Naive thymus-derived CD8-positive, alpha-beta T cell (primary cell): ENCODE measurements at regions not wholly inside any gene's neighbourhood (a gene's known extent, or its start where the extent isn't known, plus 50 kb on each side); places are given as distances from the start of the nearest gene placed in this dataset.

Experiments used
- ATAC-seq, 2 donors: fragments of 150-1000 bp; cut with Tn5 transposase in 1 of 2; sonication (Bioruptor Pico), chemical (Tn5 transposase) in 1 of 2; 1 replicate in 1 of 2; 2 replicates in 1 of 2; pipeline ENCODE4 v1.10.0; 2021; ENCODE audit warnings: mild to moderate bottlenecking in 2 of 2, moderate library complexity in 2 of 2
- POLR2A ChIA-PET: fragments of 350-600 bp; sonication (Branson Sonifier 250); formaldehyde crosslinking; loops from one replicate; lab custom pipeline; 2021; ENCODE audit warnings: antibody characterized with exemption; lab: Charles Lee
- DNase-seq, 10 donors: peaks; one replicate each; pipeline versions ENCODE4 v3.0.0 to v3.0.0-alpha.2; 2020 to 2022
- H3K27ac Mint-ChIP-seq, 10 donors: one replicate each; pipeline ENCODE4 v1.8.0; 2020 to 2022; ENCODE audit warnings: mild to moderate bottlenecking in 10 of 10, mixed read lengths in 10 of 10, moderate library complexity in 4 of 10, inconsistent platforms in 1 of 10
- H3K27me3 Mint-ChIP-seq, 5 donors: one replicate each; pipeline ENCODE4 v1.8.0; 2021 to 2022; ENCODE audit warnings: mixed read lengths in 5 of 5
- H3K36me3 Mint-ChIP-seq, 3 donors: one replicate each; pipeline ENCODE4 v1.8.0; 2020 to 2022; ENCODE audit warnings: mixed read lengths in 3 of 3, mild to moderate bottlenecking in 2 of 3, inconsistent platforms in 1 of 3
- H3K4me1 Mint-ChIP-seq, 4 donors: one replicate each; pipeline ENCODE4 v1.8.0; 2021 to 2022; ENCODE audit warnings: mixed read lengths in 4 of 4
- H3K4me3 Mint-ChIP-seq, 10 donors: one replicate each; pipeline ENCODE4 v1.8.0; 2020 to 2022; ENCODE audit warnings: mild to moderate bottlenecking in 10 of 10, mixed read lengths in 10 of 10, moderate library complexity in 6 of 10, inconsistent platforms in 1 of 10
- H3K9me3 Mint-ChIP-seq, 9 donors: one replicate each; pipeline ENCODE4 v1.8.0; 2020 to 2022; ENCODE audit warnings: mixed read lengths in 9 of 9, mild to moderate bottlenecking in 3 of 9, inconsistent platforms in 1 of 9, moderate library complexity in 1 of 9

DNA sequence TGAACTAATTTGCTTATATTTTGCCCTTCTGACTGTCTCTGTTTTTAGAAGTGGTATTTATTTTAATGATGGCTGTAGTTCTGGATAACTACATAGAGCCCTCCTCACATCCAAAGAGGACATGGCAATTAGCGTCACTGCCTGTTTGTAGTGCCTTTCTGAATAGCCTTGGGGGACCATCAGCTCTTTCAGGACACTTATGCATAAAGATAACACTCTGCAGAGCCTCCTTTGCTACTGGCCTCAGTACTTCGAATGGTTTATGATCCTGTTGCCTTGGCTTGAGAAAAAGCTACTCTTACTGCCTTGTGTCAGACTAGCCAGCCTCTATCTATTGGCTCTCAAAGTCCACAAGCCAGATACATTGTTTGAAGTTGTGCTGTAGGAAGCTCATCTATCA, 105.4 kb upstream of the SPRED1 start:
- DNase-seq (no peak), ATAC-seq (no peak)
- POLR2A ChIA-PET, result no interaction called here
- H3K27me3 Mint-ChIP-seq, result peaks cover 1 to 14% (median 5%) of the 10 kb centered on the region in 5 donors
- peaks cover 0 to 4% (median 0%) of the 10 kb centered on the region in 4 donors for H3K4me1 Mint-ChIP-seq
- H3K36me3 Mint-ChIP-seq, result peaks cover 0 to 22% (median 0%) of the 10 kb centered on the region in 3 donors
- no peak overlapping the region for H3K4me3 Mint-ChIP-seq
- no peak overlapping the region for H3K27ac Mint-ChIP-seq
- peaks cover 5 to 36% (median 17%) of the 10 kb centered on the region in 9 donors for H3K9me3 Mint-ChIP-seq

DNA sequence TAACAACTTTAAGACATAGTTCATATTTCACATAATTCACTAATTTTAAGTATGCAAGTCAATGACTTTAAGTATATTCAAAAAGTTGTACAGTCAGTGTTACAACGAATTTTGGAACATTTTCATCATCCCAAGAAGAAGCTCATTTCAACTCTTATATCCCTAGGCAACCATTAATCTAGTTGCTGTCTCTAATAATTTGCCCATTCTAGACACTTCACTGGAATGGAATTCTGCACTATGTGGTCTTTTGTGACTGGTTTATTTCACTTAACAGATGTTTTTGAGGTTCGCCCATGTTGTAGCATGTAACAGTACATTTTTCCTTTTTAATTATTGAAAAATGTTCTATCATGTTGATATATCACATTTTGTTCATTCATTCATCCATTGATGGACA, 104.2 kb upstream of the SPRED1 start:
- no peak overlapping the region for H3K27ac Mint-ChIP-seq
- H3K27me3 Mint-ChIP-seq, result peaks cover 0 to 13% (median 9%) of the 10 kb centered on the region in 5 donors
- H3K36me3 Mint-ChIP-seq, result peaks cover 0 to 26% (median 0%) of the 10 kb centered on the region in 3 donors
- POLR2A ChIA-PET, result no interaction called here
- no peak overlapping the region for H3K4me3 Mint-ChIP-seq
- ATAC-seq, result no peak
- DNase-seq, result no peak
- peaks cover 7 to 33% (median 16%) of the 10 kb centered on the region in 9 donors for H3K9me3 Mint-ChIP-seq
- H3K4me1 Mint-ChIP-seq, result peaks cover 0 to 4% (median 0%) of the 10 kb centered on the region in 4 donors

DNA sequence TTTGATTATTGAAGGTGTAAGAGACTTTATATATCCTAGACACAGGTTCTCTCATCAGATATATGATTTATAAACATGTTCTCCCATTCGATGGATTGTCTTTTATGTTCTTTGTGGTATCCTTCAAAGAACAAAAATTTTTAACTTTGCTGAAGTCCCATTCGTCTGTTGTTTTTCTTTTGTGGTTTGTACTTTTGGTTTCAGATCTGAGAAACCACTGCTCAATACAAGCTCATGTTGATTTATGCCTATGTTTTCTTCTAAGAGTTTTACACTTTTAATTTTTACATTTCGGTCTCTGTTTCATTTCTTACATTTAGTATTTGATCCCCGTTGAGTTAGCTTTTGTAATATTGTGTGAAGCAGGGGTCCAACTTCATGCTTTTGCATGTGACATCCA, 103.3 kb upstream of the SPRED1 start:
- POLR2A ChIA-PET, result no interaction called here
- peaks cover 0 to 16% (median 11%) of the 10 kb centered on the region in 5 donors for H3K27me3 Mint-ChIP-seq
- peaks cover 0 to 26% (median 0%) of the 10 kb centered on the region in 3 donors for H3K36me3 Mint-ChIP-seq
- peaks cover 0 to 4% (median 0%) of the 10 kb centered on the region in 4 donors for H3K4me1 Mint-ChIP-seq
- no peak overlapping the region for H3K4me3 Mint-ChIP-seq
- peaks cover 7 to 33% (median 16%) of the 10 kb centered on the region in 9 donors for H3K9me3 Mint-ChIP-seq
- ATAC-seq (no peak), DNase-seq (no peak)
- no peak overlapping the region for H3K27ac Mint-ChIP-seq

DNA sequence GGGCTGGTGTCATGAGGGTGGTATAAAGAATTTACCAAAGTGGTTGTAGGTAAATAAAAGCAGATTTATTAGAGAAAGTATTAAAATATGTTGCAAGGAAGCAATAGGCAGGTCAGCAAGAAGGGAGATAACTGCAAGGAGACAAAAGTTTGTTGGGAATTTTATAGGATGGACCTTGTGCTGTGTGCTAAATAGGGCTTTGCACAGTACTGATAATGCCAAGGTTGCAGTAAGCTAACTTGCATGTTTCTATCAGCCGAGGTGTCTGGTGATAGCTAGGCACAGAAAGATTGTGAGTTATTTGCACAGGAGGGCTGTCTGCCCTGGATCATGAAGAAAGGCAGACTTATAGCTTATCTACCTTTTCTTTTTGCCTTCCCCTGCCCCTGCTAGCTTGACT, 102.5 kb upstream of the SPRED1 start:
- Mint-ChIP-seq H3K36me3 (peaks cover 0 to 26% (median 0%) of the 10 kb centered on the region in 3 donors), H3K4me3 (no peak overlapping the region), H3K27ac (no peak overlapping the region), H3K4me1 (peaks cover 0 to 4% (median 0%) of the 10 kb centered on the region in 4 donors), H3K27me3 (peaks cover 0 to 20% (median 8%) of the 10 kb centered on the region in 5 donors), H3K9me3 (peaks cover 7 to 33% (median 16%) of the 10 kb centered on the region in 9 donors)
- DNase-seq, result no peak
- POLR2A ChIA-PET, result no interaction called here
- ATAC-seq, result no peak

DNA sequence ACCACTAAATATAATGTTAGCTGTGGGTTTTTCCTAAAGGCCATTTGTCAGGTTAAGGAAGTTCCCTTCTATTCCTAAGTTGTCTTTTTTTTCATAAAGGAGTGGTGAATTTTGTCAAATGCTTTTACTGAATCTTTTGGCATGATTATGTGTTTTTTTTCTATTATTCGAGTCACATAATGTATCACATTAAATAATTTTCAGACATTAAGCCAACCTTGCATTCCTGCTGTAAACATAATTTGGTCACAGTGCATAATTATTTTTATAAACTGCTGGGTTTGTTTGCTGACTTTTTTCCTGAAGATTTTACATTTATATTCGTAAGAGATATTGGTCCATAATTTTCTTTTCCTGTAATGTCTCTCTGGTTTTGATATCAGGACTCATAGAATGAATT, 101.8 kb upstream of the SPRED1 start:
- no peak for DNase-seq
- peaks cover 7 to 38% (median 18%) of the 10 kb centered on the region in 9 donors for H3K9me3 Mint-ChIP-seq
- H3K27ac Mint-ChIP-seq, result no peak overlapping the region
- ATAC-seq, result no peak
- peaks cover 0 to 26% (median 0%) of the 10 kb centered on the region in 3 donors for H3K36me3 Mint-ChIP-seq
- peaks cover 0 to 4% (median 0%) of the 10 kb centered on the region in 4 donors for H3K4me1 Mint-ChIP-seq
- no peak overlapping the region for H3K4me3 Mint-ChIP-seq
- POLR2A ChIA-PET, result no interaction called here
- H3K27me3 Mint-ChIP-seq, result peaks cover 0 to 20% (median 8%) of the 10 kb centered on the region in 5 donors

DNA sequence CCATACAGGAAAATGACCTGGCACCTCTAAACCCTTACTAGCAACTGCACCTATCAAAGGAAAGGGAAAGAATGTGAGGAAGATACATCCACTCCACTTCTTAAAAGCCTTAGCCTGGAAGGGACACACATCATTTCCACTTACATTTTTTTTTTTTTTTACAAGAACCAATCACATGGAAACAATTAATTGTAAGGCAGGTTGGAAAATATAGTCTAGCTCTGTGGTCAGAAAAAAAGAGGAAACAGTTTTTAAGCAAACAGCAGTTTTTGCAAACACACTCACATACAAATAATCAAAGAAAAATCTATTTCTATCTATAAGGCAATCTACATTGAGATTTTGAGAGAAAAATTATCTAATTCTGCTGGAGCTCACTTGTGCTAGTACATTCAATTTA, 98.9 kb upstream of the SPRED1 start:
- Mint-ChIP-seq H3K27ac (no peak overlapping the region), H3K27me3 (peaks cover 0 to 27% (median 10%) of the 10 kb centered on the region in 5 donors), H3K9me3 (peaks cover 7 to 45% (median 26%) of the 10 kb centered on the region in 9 donors), H3K4me1 (peaks cover 0 to 4% (median 0%) of the 10 kb centered on the region in 4 donors), H3K4me3 (no peak overlapping the region), H3K36me3 (peaks cover 0 to 26% (median 0%) of the 10 kb centered on the region in 3 donors)
- DNase-seq (no peak), ATAC-seq (no peak)
- POLR2A ChIA-PET, result no interaction called here

DNA sequence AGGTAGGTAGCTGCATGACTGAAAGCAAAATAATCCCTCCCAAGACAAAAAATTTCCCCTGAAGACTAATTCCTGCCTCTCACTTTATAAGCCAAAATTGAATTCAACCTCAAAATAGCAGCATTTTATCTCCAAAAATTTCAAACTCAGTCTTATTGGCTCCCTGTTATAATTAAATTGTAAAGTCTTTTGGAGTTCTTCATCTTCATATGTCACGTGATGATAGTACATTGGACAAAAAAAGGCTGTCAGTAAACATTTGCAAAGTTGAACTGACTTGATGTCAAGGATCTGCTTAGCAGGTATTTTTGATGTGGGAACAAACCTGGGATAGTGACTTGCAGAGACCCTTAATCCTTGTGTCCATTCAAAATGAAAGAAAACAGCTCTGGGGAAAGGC, 98.4 kb upstream of the SPRED1 start:
- peaks cover 0 to 26% (median 0%) of the 10 kb centered on the region in 3 donors for H3K36me3 Mint-ChIP-seq
- POLR2A ChIA-PET, result no interaction called here
- ATAC-seq (no peak), DNase-seq (no peak)
- peaks cover 0 to 27% (median 10%) of the 10 kb centered on the region in 5 donors for H3K27me3 Mint-ChIP-seq
- peaks cover 7 to 45% (median 25%) of the 10 kb centered on the region in 9 donors for H3K9me3 Mint-ChIP-seq
- H3K4me3 Mint-ChIP-seq, result no peak overlapping the region
- H3K27ac Mint-ChIP-seq, result no peak overlapping the region
- peaks cover 0 to 3% (median 0%) of the 10 kb centered on the region in 4 donors for H3K4me1 Mint-ChIP-seq

DNA sequence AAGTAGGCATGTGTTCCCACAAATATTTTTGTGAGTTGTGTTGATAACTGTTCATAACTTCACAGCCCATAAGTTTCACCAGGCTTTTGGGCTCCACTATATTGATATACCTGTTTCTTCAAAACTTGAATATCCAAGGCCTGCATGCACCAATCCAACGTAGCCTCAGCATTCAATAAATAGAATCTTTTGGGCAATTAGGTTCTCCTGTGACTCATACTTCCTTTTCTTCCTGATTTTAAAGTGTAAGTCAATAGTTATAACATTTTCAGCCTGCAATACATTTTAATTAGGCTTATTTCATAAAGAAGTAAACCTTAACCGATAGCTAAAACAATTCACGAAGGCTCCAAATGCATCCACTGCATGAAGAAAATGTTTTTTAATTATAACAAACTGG, 97.8 kb upstream of the SPRED1 start:
- POLR2A ChIA-PET, result no interaction called here
- ATAC-seq, result no peak
- peaks cover 0 to 22% (median 0%) of the 10 kb centered on the region in 3 donors for H3K36me3 Mint-ChIP-seq

DNA sequence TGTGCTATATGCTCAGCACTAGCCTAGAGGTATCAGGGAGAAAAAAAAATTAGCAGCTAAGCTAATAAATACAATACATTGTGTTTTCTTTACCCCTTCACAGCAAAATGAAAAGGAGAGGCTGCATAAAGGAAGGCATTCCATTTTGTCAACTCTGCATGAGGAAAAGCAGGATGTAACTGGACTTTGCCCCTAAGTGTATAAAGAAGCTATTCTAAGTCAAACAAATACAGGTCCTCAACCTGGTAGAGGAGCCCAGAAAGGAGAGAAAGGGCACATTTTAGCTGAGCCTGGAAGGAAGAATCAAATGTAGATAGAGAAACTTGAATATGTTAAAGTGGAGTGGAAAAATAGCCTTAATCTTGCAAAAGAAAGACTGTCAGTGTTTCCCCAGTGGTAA, 89.0 kb upstream of the SPRED1 start:
- Mint-ChIP-seq H3K27ac (no peak overlapping the region), H3K36me3 (no peaks in the 10 kb centered on the region), H3K4me3 (no peak overlapping the region), H3K27me3 (peaks cover 3 to 33% (median 20%) of the 10 kb centered on the region in 5 donors), H3K9me3 (peaks cover 0 to 3% (median 0%) of the 10 kb centered on the region in 9 donors), H3K4me1 (no peaks in the 10 kb centered on the region)
- POLR2A ChIA-PET, result no interaction called here
- DNase-seq (no peak), ATAC-seq (no peak)

More for the DNA sequence above, 97.8 kb upstream of the SPRED1 start:
- peaks cover 0 to 27% (median 10%) of the 10 kb centered on the region in 5 donors for H3K27me3 Mint-ChIP-seq
- H3K27ac Mint-ChIP-seq, result no peak overlapping the region
- H3K4me3 Mint-ChIP-seq, result no peak overlapping the region
- no peak for DNase-seq
- H3K4me1 Mint-ChIP-seq, result no peaks in the 10 kb centered on the region
- H3K9me3 Mint-ChIP-seq, result peaks cover 7 to 43% (median 23%) of the 10 kb centered on the region in 9 donors

DNA sequence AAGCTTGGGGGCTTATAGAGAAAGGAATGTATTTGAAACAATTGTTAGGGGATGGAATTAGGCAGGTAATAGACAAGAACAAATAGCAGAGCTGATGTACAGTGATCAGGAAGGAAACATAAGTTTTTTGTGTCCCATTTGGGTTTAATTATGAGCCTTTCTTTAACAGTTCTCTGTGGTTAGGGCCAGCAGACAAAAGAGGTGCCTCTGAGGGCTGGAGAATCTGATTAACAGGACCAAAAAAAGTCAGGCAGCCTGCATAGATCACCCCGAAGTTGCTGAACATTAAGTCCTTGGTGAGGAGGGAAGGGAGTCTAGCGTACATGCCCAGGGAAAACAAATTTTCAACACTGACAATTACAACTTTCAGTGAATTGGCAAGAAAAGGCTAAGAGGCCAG, 88.6 kb upstream of the SPRED1 start:
- Mint-ChIP-seq H3K4me1 (no peaks in the 10 kb centered on the region), H3K27me3 (peaks cover 3 to 33% (median 20%) of the 10 kb centered on the region in 5 donors), H3K4me3 (no peak overlapping the region), H3K27ac (no peak overlapping the region), H3K36me3 (no peaks in the 10 kb centered on the region), H3K9me3 (no peaks in the 10 kb centered on the region)
- DNase-seq, result no peak
- ATAC-seq, result no peak
- POLR2A ChIA-PET, result no interaction called here

DNA sequence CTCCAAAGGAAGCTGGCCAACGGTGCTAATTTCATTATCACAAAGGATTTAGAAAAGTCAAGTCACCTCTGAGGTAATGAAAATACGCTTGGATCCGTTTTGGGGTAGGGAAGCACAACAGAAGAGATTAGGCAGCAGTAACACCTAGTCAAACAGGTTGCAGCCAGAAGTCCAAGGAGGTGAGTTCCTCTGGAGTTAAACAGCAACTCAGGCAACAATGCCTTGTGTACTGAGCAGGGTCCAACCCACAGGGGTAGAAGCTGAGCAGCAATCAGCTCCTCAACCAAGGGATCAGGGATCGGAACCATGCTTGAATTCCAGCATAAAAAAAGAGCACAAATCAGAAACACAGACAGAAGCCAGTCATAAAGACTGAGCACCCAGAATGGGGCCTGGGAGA, 88.1 kb upstream of the SPRED1 start:
- H3K27me3 Mint-ChIP-seq, result peaks cover 3 to 33% (median 20%) of the 10 kb centered on the region in 5 donors
- POLR2A ChIA-PET, result no interaction called here

DNA sequence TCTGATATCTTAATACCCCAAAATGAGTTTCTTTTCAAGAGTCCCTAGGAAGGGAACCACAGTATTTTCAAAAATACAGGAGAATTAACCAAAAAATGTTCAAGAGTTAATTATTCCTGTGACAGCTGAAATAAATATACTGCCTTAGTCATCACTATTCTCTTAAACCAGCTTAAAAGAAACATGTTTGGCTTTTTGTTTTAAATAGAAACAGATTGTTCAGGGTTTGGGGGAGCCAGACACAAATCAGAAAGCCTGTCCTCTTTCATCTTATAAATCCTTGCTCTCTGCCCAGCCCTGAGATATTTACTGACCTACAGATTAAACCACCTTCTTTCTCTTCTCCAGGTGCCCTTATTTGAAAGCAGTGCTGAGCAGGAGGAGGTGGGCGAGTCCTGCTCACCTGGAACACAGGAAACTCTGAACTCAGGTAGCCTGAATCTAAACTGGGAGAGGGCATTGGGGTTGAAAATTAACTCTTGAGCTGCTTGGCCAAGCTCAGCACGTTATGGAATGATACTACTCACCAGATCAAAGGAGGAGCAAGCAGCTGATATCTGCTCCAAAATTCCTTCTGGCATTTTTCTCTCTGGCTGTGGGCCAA, 84.1 kb upstream of the SPRED1 start:
- POLR2A ChIA-PET, result no interaction called here

More for the DNA sequence above, 88.1 kb upstream of the SPRED1 start:
- H3K36me3 Mint-ChIP-seq, result no peaks in the 10 kb centered on the region
- H3K27ac Mint-ChIP-seq, result no peak overlapping the region
- H3K4me3 Mint-ChIP-seq, result no peak overlapping the region
- no peaks in the 10 kb centered on the region for H3K9me3 Mint-ChIP-seq
- H3K4me1 Mint-ChIP-seq, result no peaks in the 10 kb centered on the region
- DNase-seq, result no peak
- ATAC-seq, result no peak

DNA sequence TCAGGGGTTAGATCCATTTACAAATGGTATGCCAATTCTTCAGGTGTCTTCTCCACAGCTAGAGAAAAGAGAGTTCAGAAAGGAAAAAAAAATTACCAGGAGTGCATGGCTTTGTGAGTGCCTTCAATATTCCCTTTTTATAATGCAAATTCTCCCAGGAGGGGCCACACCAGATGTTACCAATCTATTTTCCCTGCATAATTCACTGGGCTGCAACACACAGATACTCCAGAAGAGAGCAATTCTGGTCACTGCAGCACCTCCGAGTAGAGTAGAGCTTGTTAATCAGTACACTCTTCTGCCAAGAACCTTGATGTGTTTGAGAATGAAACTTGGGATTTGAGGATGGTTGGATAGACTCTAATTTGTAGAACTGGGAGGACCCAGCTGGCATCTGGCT, 80.7 kb upstream of the SPRED1 start:
- DNase-seq (no peak), ATAC-seq (no peak)
- H3K36me3 Mint-ChIP-seq, result no peaks in the 10 kb centered on the region
- POLR2A ChIA-PET, result no interaction called here
- H3K9me3 Mint-ChIP-seq, result no peaks in the 10 kb centered on the region
- H3K27ac Mint-ChIP-seq, result no peak overlapping the region
- H3K4me3 Mint-ChIP-seq, result no peak overlapping the region
- H3K4me1 Mint-ChIP-seq, result no peaks in the 10 kb centered on the region
- H3K27me3 Mint-ChIP-seq, result peaks cover 15 to 43% (median 26%) of the 10 kb centered on the region in 5 donors

More for the DNA sequence above, 84.1 kb upstream of the SPRED1 start:
- Mint-ChIP-seq H3K27ac (no peak overlapping the region), H3K4me3 (no peak overlapping the region), H3K36me3 (no peaks in the 10 kb centered on the region), H3K27me3 (peaks cover 15 to 38% (median 21%) of the 10 kb centered on the region in 5 donors), H3K4me1 (no peaks in the 10 kb centered on the region), H3K9me3 (no peaks in the 10 kb centered on the region)
- ATAC-seq (no peak), DNase-seq (no peak)
